Activated CD4-positive, CD25-positive, alpha-beta regulatory T cell treated with anti-CD3 and anti-CD28 coated beads, Interleukin-2, amount 50 U/mL, for 16 hours (primary cell): ENCODE measurements at regions not wholly inside any gene's neighbourhood (a gene's known extent, or its start where the extent isn't known, plus 50 kb on each side); places are given as distances from the start of the nearest gene placed in this dataset.

Experiments used
- DNase-seq: peaks from one replicate; pipeline ENCODE4 v3.0.0-alpha.2; 2020; ENCODE audit warnings: low read depth, low spot score

DNA sequence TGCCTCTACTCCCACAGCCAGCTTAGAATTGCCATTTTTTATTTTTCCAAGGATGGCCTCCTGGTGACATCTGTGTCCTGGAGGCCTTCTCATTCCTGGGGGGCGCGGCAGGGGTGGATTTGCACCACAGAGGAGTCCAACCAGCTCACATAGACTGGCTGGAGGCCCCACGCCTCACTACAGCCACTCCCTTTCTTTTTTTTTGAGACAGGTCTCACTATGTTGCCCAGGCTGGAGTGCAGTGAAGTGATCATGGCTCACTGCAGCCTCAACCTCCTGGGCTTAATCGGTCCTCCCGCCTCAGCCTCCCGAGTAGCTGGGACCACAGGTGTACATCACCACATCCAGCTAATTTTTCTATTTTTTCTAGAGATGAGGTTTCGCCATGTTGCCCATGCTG, 57.6 kb upstream of the DOCK1 start:
- no peak for DNase-seq

DNA sequence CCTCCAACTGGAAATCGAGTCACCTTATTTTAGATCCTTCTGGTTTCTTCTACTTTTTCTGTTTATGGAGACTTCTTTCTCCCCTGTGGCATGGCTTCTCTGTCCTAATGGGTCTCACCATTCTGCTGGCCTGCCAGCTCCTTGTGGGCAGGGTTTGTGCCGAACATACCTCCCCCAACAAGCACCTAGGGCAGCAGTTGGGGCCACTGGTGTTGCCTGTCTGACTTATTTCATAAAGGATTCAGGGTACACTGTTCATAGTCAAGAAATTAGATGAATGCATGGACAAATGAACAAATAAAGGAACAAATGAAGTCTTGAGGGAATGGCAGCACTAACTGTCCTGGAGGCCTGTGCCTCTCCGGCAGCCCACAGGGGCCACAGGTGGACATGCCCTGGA, 55.6 kb upstream of the DOCK1 start:
- no peak for DNase-seq

DNA sequence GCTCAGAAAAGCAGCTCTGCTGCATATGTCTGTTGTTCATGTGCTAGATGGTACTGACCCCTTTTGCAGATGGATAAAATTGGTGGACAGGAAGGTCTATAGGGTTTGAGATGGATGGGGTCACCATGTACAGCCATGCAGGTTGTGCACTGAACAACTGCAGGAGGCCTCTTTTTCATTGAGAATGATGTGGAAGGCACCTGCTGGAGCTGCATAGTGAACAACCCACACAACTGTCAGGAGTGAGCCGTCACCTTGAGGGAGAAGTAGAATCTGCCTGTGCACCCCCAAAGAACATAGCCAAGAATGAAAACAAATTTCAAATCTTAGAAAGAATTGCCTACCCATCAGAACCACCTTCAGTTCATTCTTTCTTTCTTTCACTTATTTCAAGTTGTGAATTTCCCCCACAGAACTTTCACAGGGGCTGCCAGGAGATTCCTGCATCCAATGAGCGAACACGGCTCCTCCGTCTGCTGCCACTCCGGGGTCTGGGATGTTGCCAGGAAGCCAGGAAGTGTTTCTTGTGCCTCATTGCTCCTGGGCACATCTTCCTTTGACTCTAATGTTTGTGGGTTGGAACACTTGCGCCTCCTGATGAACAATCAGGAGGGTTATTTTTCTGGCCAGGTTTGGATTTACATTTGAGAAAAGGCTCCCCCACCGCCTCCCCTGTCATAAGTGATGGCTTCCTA, 53.7 kb upstream of the DOCK1 start:
- DNase-seq: no peak

DNA sequence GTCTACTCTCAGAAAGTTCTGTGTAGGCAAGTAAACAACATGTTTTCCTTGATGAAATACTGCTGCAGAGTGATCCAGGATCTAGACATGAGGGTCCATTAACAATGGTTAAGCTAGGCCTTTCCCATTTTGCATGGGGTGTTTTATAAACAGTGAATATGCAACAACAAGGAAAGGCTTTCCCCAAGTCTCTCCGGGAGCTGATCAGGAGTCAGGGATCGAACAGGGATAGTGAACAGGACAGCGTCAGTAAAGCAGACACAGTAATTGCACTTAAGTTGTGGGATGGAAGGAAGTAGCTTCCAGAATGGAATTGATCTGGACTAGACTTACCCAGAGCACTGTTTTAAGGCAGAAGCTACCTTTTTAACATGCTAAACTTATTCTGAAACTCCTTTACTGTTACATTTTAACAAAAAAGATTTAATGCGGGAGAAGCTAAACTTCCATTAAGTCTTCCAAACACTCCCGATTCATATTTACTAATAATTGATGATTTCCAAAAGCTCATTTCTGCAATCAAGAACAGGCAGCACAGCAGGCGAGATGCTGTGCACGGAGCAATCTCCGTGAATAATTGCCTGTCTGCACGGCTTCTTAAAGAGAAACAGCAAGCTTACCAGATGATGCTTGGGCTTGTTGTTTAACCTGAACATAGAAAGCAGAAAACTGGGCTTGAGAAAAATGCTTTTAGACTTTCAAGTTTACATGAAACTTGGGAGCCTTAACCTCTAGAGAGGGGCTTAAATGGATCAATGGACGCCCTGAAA, 50.3 kb upstream of the DOCK1 start:
- DNase-seq: no peak
